Neutrophil (primary cell): ENCODE measurements at regions not wholly inside any gene's neighbourhood (a gene's known extent, or its start where the extent isn't known, plus 50 kb on each side); places are given as distances from the start of the nearest gene placed in this dataset.

ENCODE experiments used
- H3K27ac ChIP-seq: fragments of 200-600 bp; sonication (generic); 2 replicates; pipeline ENCODE4 v1.5.1; 2016; ENCODE audit warnings: mild to moderate bottlenecking, moderate library complexity
- H3K27me3 ChIP-seq: fragments of 200-600 bp; sonication (generic); 2 replicates; pipeline ENCODE4 v1.6.0; 2016; ENCODE audit warnings: mild to moderate bottlenecking
- H3K36me3 ChIP-seq: fragments of 200-600 bp; sonication (generic); 2 replicates; pipeline ENCODE4 v1.5.1; 2017
- H3K4me1 ChIP-seq, 2 experiments: fragments of 200-600 bp in 1 of 2; sonication (generic) in 1 of 2; 1 replicate in 1 of 2; 2 replicates in 1 of 2; pipeline versions ENCODE4 v1.5.1 to v1.6.1; 2013 to 2016; ENCODE audit warnings: low read depth in 1 of 2, low read length in 1 of 2, mild to moderate bottlenecking in 1 of 2, moderate library complexity in 1 of 2; ENCODE audit not compliant: control insufficient read depth in 1 of 2, insufficient read depth in 1 of 2
- H3K4me3 ChIP-seq, 2 experiments: fragments of 200-600 bp in 1 of 2; sonication (generic) in 1 of 2; 1 replicate in 1 of 2; 2 replicates in 1 of 2; pipeline ENCODE4 v1.5.1; 2013 to 2016; ENCODE audit warnings: low read depth in 1 of 2, low read length in 1 of 2, mild to moderate bottlenecking in 1 of 2, moderate library complexity in 1 of 2
- H3K9me3 ChIP-seq: fragments of 200-600 bp; sonication (generic); 2 replicates; pipeline ENCODE4 v1.5.1; 2016
- TF ChIP-seq, protein P1 (sequence below): fragments of 200-600 bp; sonication (generic); IDR thresholded peaks from 2 replicates; pipeline ENCODE4 v1.5.1; 2016; ENCODE audit warnings: antibody characterized with exemption

DNA sequence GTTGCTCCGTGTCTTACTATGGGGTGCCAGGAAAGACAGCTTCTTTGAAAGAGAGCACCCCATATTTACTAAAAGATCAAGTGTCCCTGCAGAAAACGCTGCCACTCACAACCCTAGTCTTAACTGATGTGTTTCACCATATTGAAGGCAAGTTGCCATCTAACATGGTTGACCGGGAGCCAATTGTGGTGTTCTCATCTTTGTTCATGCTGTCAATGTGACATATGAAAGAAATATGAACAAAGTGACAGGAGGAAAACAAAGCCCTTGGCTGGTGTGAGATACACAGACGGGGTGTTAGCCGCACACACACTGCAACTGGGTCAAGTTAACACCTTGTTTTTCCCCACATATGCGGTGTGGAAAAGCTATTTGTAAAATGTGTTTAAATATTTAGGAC, 122.3 kb upstream of the NEBL start:
- TF ChIP-seq, protein P1, sequence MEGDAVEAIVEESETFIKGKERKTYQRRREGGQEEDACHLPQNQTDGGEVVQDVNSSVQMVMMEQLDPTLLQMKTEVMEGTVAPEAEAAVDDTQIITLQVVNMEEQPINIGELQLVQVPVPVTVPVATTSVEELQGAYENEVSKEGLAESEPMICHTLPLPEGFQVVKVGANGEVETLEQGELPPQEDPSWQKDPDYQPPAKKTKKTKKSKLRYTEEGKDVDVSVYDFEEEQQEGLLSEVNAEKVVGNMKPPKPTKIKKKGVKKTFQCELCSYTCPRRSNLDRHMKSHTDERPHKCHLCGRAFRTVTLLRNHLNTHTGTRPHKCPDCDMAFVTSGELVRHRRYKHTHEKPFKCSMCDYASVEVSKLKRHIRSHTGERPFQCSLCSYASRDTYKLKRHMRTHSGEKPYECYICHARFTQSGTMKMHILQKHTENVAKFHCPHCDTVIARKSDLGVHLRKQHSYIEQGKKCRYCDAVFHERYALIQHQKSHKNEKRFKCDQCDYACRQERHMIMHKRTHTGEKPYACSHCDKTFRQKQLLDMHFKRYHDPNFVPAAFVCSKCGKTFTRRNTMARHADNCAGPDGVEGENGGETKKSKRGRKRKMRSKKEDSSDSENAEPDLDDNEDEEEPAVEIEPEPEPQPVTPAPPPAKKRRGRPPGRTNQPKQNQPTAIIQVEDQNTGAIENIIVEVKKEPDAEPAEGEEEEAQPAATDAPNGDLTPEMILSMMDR, result no peak
- Histone ChIP-seq H3K4me1 (peaks cover 8% of the 10 kb centered on the region in 2 experiments), H3K27ac (no peak overlapping the region), H3K4me3 (no peak overlapping the region), H3K36me3 (no peaks in the 10 kb centered on the region), H3K9me3 (no peaks in the 10 kb centered on the region), H3K27me3 (no peaks in the 10 kb centered on the region)

DNA sequence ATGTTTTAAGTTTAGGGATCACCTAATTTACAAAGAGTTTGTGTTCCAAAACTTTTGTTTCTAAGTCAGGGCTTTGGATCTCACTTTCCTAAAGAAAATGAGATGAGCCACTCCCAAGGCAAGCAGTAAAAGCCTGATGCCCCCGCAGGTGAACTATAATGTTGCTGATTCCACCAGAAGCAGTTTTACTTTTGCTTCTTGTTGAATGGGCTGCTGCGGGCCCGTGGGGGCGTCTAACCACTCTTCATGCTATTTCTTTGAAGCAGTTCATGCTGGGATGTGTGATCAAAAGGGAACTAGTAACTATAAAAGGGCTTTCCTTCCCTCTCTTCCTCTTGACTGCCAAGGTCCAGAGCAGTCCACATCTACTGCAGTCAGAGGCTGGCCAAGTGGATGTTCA, 118.7 kb upstream of the NEBL start:
- Histone ChIP-seq H3K27me3 (no peaks in the 10 kb centered on the region), H3K9me3 (no peaks in the 10 kb centered on the region), H3K36me3 (no peaks in the 10 kb centered on the region), H3K4me3 (no peak overlapping the region), H3K27ac (no peak overlapping the region), H3K4me1 (no peaks in the 10 kb centered on the region)
- TF ChIP-seq, protein P1, result no peak

DNA sequence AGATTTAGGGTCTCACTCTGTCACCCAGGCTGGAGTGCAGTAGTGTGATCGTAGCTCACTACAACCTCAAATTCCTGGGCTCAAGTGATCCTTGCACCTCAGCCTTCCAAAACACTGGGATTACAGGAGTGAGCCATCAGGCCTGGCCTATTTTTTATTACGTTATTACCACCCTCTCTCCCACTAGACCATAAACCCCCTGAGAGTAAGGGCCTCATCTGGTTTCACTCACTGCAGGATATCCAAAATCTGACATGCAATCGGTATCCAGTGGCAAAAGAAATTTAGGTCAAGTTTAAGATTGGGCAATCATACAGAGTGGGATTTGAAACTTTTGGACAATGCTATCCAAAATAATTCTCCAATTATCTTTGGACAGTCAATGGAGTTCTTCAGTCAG, 117.0 kb upstream of the NEBL start:
- H3K36me3 ChIP-seq, result no peaks in the 10 kb centered on the region
- no peak overlapping the region for H3K27ac ChIP-seq
- no peaks in the 10 kb centered on the region for H3K9me3 ChIP-seq
- TF ChIP-seq, protein P1, result no peak
- H3K4me1 ChIP-seq, result no peaks in the 10 kb centered on the region
- no peaks in the 10 kb centered on the region for H3K27me3 ChIP-seq
- H3K4me3 ChIP-seq, result no peak overlapping the region

DNA sequence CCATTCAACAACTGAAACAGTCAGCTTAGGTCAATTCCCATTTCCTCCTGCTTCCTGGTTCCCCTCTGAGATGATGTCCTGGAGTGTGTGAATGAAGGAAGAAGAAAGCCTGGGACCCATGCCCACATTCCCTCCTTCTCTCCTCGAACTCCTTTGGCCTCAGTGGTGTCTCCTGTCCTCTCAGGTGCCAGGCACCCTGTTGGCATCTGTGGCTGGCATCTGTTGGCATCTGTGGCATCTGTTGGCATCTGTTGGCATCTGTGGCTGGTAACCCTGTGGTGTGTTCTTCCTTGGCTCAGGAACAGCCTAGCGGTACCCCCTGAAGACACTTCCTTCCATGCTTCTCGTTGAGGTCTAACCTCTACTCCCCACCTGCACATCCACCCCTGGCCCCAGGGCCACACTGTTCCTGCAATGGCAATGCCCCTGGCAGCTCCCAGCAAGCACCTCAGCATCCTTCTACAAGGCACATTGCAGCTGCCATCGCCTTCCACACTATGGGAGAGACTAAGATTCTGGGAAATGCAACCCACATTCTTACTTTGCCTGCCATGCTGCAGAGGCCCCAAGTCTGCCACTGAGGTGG, 114.4 kb upstream of the NEBL start:
- Histone ChIP-seq H3K4me3 (no peak overlapping the region), H3K27ac (no peak overlapping the region), H3K27me3 (no peaks in the 10 kb centered on the region), H3K36me3 (no peaks in the 10 kb centered on the region), H3K4me1 (no peaks in the 10 kb centered on the region), H3K9me3 (no peaks in the 10 kb centered on the region)
- TF ChIP-seq, protein P1, result no peak

DNA sequence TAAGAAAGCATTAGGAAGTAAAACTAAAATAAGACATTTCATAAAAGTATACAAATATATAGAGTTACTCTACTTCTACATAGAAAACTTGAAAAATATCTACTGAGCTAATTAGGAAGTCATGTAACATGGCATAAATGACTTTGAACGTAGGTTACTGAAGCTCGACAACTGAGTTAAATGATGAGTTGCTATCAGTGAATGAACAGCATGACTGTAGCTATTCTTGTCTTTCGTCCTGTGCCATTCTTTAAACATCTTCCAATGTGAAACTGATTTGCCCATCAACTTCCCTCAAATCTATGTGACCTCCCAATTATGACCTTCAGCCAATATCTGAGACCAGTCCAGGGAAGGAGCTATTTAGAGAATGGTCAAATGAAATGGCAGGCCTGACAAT, 113.5 kb upstream of the NEBL start:
- no peaks in the 10 kb centered on the region for H3K9me3 ChIP-seq
- no peak overlapping the region for H3K27ac ChIP-seq

More for the DNA sequence above, 113.5 kb upstream of the NEBL start:
- Histone ChIP-seq H3K27me3 (no peaks in the 10 kb centered on the region), H3K4me1 (no peaks in the 10 kb centered on the region), H3K36me3 (no peaks in the 10 kb centered on the region), H3K4me3 (no peak overlapping the region)
- TF ChIP-seq, protein P1, result no peak
